ENCODE measurements at regions not wholly inside any gene's neighbourhood (a gene's known extent, or its start where the extent isn't known, plus 50 kb on each side); places are given as distances from the start of the nearest gene placed in this dataset.

GRCh38 chr17:77399319-77399957 lies 258.7 kb downstream of the SEC14L1 start:
- TF ChIP-seq, protein P1, sequence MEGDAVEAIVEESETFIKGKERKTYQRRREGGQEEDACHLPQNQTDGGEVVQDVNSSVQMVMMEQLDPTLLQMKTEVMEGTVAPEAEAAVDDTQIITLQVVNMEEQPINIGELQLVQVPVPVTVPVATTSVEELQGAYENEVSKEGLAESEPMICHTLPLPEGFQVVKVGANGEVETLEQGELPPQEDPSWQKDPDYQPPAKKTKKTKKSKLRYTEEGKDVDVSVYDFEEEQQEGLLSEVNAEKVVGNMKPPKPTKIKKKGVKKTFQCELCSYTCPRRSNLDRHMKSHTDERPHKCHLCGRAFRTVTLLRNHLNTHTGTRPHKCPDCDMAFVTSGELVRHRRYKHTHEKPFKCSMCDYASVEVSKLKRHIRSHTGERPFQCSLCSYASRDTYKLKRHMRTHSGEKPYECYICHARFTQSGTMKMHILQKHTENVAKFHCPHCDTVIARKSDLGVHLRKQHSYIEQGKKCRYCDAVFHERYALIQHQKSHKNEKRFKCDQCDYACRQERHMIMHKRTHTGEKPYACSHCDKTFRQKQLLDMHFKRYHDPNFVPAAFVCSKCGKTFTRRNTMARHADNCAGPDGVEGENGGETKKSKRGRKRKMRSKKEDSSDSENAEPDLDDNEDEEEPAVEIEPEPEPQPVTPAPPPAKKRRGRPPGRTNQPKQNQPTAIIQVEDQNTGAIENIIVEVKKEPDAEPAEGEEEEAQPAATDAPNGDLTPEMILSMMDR (IDR thresholded peaks at IDR 0.05) = no peak
- no peak for TF ChIP-seq POLR2AphosphoS5 (IDR thresholded peaks at IDR 0.05)
- TF ChIP-seq POLR2A (IDR thresholded peaks at IDR 0.05) = no peak

Measured in stomach (tissue), 4 donors.